ENCODE measurements at regions not wholly inside any gene's neighbourhood (a gene's known extent, or its start where the extent isn't known, plus 50 kb on each side); places are given as distances from the start of the nearest gene placed in this dataset.

GRCh38 chr4:135316266-135316779 lies 1114.7 kb upstream of the PABPC4L start:
- DNase-seq, result no peak

GRCh38 chr4:135290136-135290535 lies 1088.5 kb upstream of the PABPC4L start:
- no peak for DNase-seq

DNA sequence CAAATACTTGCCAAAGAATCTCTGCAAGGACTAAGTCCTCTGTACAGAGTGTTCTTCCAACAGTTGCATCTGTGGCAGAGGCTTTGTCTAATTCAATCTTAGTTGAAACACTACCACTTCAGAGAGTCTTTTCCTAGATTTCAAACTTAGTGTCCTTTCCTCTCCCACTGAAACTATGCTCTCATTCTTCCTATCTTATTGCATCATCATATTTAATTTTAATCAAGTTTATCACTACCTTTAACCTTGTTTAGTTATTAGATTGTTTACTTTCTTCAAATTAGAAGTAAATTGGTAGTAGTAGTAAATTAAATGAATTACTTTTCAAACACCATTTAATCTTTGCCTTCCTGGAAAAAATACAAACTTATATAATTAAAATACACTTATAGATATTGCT lies 1082.3 kb upstream of the PABPC4L start:
- DNase-seq, result no peak

GRCh38 chr4:135282676-135283075 lies 1081.1 kb upstream of the PABPC4L start:
- no peak for DNase-seq

DNA sequence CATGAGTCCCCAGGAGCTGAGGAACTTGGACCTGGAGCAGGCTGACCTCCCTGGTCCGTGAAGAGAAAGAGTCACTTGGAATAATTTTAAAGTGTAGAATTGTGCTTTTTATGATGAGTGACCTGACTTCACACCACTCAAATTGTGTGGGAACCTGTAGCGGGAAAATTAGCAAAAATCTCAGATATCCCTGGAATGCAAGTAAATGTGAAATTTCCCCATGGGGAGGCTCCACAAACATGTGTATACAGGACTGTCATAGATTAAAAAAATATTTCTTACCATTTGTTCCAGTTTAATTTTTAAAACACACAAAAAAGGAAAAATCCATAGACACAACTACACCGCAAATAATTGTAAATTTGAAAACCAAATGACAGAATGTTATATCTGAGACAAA lies 1079.6 kb upstream of the PABPC4L start:
- DNase-seq, result no peak

DNA sequence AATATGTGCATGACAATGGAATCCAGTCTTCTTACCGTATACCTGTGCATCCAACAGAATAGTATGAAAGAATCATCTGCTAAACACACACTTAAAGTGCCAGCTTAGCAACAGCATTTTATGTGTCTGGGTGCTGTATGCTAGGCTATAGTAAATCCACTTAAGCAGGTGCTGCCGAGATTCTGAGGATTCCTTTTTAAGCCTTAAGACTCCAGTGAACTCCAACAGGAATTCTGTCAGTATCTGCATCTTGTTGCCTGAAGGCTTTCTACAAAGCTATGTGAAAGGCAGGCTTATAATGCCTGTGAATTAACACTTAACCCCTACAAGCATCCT lies 1076.4 kb upstream of the PABPC4L start:
- no peak for DNase-seq

DNA sequence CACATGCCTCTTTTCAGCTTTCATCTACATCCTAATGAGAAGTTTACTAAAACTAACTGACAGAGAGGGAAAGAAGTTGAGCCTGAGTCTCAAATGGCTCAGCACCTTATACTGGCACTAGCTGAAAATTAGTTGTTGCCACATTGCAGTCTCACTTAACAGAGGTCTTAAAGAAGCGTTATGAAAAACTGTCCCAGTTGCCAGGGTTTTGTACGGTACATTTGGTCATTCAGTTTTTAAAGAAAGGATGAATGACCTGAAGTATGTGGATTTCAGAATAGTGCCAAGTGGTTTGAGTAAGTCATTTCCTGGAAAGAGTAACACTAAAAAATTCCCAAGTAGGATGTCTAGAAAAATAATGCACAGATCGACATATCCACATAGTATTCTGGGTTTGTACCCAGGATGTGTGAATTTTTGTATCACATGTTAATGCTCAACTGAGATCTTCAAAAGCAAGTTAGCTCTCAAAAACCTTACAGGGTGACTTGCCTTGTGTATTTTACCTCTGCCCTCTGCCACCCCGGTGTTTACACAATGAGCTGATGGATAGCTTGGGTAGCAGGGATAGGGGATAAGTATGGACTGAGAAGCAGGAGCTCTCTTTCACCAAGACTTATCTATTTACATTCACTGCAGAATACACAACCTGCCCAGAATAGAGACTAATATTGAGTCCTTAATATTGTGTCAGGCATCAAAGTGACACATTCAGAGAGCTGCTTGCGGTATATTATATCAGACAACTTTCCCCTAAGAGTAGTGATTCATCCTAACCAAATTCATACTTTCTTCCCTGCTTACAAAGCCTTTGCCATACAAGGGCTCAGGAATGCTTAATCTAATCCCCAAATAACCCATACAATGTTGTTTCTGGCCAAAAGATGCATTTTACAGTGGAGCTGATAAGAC lies 1075.7 kb upstream of the PABPC4L start:
- no peak for DNase-seq

DNA sequence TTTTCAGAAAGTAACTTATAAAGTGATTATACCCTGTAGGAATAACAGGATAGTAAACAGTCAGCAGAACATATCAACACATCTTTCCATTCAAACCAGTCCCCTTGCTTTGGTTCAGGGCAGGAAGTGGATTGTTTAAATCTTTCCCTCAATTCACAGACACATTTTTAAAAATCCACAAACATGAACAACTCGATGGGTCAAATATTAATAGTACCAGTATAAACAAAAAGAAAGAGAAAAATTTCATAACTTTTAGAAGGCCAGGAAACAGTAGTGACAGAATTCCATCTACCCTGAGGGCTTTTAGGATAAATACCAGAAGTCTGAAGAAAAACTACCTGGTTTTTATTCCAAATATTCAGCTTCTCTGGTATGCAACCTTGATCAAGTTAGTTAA lies 1072.8 kb upstream of the PABPC4L start:
- DNase-seq, result no peak

DNA sequence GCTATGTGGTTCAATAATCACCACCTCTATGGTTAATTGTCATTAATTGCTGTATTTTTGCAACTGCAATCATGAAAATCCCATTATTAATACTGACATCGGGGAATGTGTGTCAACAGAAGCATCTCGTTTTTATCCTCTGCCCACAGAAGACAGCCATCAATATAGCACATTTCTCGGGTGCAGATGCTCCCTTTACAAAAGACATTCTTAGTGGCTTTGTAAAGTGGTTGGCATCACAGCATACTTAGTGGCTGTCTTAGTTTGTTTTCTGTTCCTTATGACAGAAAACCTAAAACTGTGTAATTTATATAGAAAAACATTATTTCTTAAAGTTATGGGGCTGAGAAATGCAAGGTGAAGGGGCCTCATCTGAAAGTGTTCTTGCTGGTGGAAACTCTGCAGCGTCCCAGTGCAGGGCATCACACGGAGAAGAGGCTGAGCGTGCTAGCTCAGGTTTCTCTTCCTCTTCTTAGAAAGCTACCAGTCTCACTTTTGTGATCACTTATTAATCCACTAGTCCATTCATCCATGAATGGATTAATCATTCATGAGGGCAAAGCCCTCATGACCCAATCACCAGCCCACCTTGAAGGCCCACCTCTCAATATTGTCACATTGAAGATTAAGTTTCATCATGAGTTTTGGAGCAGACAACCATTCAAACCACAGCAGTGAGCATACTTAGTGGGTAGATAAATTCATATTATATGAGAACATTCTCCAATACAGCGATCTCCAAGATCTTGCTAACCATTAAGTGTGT lies 1067.7 kb upstream of the PABPC4L start:
- DNase-seq, result no peak

DNA sequence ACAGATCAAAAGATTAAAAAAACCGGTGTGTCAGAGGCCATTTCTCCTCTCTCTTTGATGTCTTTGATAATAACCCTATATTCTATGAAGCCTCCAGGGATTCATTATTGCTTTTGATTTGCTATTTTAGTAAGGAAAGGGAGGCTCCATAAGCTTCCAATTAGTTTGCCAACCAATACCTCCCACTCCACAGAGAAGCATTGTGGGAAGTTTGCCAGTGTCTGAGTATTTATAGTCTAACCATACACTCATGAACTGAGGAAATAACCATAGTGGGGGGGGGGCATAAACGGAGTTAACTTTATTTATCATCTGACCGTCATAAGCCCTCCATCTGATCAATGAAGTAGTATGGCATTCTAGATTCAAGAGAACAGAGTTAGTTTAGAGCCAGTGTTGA lies 1066.8 kb upstream of the PABPC4L start:
- DNase-seq, result no peak

GRCh38 chr4:135267148-135267865 lies 1065.7 kb upstream of the PABPC4L start:
- DNase-seq, result no peak

GRCh38 chr4:135256111-135256510 lies 1054.5 kb upstream of the PABPC4L start:
- no peak for DNase-seq

DNA sequence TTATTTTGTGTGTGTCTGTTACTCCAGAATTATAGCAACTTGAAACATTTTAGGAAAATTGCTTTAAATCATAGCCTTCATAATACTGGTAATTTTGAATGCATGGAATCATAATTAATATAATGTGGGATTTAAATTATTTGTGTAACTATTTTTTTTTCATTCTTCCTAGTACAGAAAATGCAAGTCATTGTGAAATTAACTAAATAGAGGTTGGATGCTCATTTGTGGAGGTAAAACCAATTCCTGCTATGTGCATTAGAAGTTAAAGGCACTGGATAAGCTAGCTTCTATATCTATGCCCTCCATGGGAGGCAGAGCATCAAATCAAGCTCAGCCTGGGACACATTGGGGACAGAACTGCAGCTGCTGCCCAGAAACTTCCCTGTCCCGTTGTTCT lies 1048.5 kb upstream of the PABPC4L start:
- peak in 1 of 2 experiments; percentile 34 for DNase-seq

GRCh38 chr4:135249024-135249423 lies 1047.4 kb upstream of the PABPC4L start:
- DNase-seq, result peak; percentile 32 to 78

DNA sequence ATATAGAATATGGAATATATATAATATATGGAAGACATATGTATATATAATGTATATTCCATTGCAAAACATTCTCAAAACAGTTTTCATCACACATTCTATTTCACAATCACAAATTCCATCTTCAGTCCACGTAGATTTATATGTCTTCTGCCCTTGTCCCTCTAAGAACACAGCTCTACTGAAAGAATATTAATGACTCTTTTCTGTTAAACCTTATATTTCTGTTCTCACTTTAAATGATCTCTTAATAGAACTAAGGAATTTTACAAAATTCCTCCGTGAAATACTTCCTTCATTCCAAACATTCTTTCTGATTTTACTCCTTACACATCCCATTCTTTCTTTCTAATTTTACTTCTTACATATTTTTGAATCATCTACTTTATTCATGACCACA lies 1043.1 kb upstream of the PABPC4L start:
- no peak for DNase-seq

DNA sequence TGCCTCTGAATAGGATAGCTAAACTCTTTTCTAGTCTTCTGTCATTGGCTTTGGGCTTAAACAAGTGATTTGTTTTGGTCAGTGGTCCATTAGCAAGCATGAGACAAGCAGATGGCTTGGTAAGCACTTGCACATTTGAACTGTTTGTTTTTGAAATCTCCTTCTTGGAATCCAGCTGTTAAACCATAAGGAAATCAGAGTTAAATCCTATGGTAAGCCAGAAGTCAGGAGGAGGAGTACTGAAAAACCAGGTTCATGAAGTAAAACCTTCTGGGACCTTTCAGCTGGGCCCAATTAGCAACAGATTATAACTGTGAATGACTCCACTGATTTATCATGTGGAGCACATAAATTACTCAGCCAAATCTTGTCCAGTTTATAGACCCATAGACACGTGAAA lies 1042.5 kb upstream of the PABPC4L start:
- no peak for DNase-seq

DNA sequence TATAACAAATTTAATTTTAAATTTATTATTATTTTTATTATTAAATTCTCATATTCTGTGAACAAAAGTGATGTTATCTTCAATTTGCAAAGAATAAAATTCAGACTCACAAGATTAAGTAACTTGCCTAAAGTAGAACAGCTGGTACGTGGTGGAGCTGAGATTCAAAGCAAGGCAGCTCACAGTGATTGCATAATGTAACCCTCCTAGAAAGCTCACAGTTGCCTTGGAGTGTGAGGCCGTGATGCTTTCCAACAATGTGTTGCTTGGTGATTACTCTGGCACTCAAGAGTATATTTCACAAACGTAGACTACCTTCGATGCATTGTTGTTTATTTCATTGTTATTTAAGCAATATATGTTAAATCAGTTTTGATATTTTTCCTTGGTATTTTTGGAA lies 1039.2 kb upstream of the PABPC4L start:
- DNase-seq, result no peak

DNA sequence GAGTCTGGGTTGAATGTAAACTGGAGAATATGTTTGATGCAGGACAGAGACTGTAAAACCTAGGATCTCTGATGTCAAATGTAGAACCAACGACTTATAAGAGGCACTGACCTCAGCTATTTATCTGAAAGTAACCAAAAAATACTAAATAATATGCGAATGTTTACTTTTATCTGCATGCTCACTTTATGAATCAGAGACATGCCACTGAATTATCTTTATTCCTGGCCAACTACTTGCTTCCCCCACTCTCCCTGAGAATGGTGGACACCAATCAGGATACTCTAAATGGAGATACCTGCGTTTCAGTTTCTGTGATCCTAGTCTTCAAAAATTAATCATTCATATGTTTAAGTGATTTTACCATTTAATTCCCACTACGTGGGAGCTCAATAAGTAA lies 1038.4 kb upstream of the PABPC4L start:
- DNase-seq, result no peak

- no peak for DNase-seq
These were observed 1037.4 kb upstream of the PABPC4L start for GRCh38 chr4:135238940-135239339.

DNA sequence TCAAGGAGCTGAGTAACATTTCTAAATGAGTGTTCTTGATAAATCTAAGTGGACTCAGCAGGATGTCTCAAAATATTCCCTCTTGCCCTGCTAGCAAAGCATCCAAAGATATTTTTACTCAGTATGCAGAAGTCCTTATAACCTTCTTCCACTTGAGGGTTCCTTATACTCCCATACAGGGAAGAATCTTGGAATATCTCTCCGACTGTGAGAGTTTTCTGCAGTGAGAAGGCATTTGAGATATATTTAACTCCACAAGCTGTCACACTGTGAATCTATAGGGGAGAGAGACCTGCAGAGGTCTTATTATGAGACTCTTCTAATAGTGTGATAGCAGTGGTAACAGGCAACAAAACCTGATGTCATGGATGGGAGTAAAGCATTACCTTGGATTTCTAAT lies 1034.5 kb upstream of the PABPC4L start:
- DNase-seq, result no peak

DNA sequence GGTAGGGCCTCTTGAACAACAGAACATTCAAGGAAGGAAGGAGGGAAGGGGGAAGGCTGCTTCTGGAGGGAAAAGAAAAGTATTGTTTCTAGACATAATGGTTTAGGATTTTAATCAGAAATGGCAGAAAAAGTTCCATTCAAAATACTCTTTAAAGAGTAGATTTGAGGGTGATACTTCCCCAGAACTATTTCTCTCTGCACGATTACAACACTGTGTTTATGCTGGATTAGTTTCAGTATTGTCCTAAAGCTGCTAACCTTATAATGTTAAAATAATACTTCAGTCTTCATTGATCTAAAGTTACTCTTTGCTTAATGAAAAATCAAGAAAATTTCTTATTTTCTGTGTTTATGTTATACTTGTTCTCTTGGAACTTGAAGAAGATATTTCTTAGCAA lies 1026.3 kb upstream of the PABPC4L start:
- DNase-seq, result no peak

DNA sequence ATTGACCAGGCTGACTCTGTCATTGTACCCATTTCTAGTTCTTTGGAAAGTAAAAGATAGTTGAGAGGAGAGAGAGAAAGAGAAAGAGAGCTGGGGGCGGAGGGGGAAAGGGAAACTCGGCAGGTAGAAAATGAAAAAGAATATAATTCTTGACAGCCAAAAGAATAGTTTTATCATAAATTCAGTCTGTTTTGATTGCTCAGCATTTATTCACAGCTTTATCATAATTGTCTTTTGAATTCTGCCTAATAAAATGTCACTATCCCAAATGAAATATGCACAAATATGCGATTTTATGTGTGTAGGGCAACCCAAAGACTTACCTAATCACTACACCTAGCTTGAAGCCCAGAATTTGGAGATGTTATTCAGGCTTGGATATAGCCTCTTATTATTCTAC lies 1024.0 kb upstream of the PABPC4L start:
- no peak for DNase-seq

DNA sequence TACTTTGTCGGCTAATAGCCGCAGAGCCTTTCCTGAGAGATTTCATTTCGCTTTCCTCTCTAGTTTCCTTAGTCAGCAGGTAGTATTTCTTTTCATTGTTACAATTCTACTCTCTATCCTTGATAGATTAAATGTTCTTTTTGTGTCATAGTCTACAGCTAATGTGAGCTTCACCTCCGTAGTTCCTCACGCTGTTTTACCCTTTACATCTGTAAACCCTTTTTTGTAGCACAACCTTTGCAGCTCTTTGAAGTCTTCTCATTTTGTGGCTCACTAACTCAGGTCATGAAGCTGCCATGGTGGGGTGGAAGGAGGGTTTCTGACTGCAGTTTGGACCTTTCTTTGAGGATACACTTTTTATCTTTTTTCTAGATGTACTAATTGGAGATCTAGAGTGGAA lies 1008.8 kb upstream of the PABPC4L start:
- no peak for DNase-seq

DNA sequence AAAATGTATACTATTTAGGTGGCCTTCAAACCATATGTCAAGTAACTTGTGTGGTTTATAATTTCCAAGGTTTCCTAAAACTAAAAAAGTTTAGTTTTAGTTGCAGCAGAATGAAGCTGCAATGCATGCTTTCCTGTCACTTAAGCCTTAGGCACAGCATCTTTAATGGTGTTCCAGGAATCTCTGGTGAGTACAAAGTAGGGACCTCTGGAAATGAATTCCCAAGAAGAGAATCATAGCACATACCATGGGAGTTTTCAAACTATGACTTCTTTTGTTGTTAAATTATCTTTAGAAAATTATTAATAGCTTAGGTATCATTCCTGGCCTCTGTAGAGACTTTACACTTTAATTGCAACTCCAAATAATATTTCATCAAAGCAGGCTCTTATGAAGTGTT lies 1005.9 kb upstream of the PABPC4L start:
- no peak for DNase-seq
